Astrocyte of the cerebellum (primary cell): ENCODE measurements at regions not wholly inside any gene's neighbourhood (a gene's known extent, or its start where the extent isn't known, plus 50 kb on each side); places are given as distances from the start of the nearest gene placed in this dataset.
A peak's percentile ranks its signal among the peaks of the same experiment; 100 is the strongest.

Experiments
- DNase-seq: peaks from one replicate; pipeline ENCODE4 v3.0.0-alpha.2; 2011; ENCODE audit warnings: low read depth
- H3K4me3 ChIP-seq: 2 replicates; pipeline ENCODE4 v1.5.1; 2011; ENCODE audit warnings: mild to moderate bottlenecking, low read depth, low read length, moderate library complexity
- CTCF ChIP-seq: IDR thresholded peaks from 2 replicates; pipeline ENCODE4 v1.5.1; 2012; ENCODE audit warnings: low read length, low read depth, moderate library complexity, mild to moderate bottlenecking; ENCODE audit errors: missing control alignments
- in situ Hi-C: cut with HindIII; loops from 2 replicates; pipeline ENCODE4 v1.10.0; 2017; ENCODE audit warnings: low sequenced_read_pairs

- no peak for DNase-seq
- in situ Hi-C loops, result no loop called here
- no peak overlapping the region for H3K4me3 ChIP-seq
- no peak for TF ChIP-seq CTCF
Observed at GRCh38 chr2:228688007-228688645, 506.6 kb upstream of the SPHKAP start.

- no peak for TF ChIP-seq CTCF
- in situ Hi-C loops, result no loop called here
- H3K4me3 ChIP-seq, result no peak overlapping the region
- DNase-seq, result no peak
Observed at GRCh38 chr2:228681979-228682378, 500.5 kb upstream of the SPHKAP start.

GRCh38 chr2:228681426-228681825 is 499.9 kb upstream of the SPHKAP start:
- DNase-seq, result peak; percentile 53
- TF ChIP-seq CTCF, result peak; percentile 53
- in situ Hi-C loops, result no loop called here
- H3K4me3 ChIP-seq, result no peak overlapping the region

- in situ Hi-C loops, result no loop called here
- no peak for DNase-seq
- TF ChIP-seq CTCF, result no peak
- no peak overlapping the region for H3K4me3 ChIP-seq
Observed at GRCh38 chr2:228678110-228678509, 496.6 kb upstream of the SPHKAP start.

GRCh38 chr2:228675646-228676045 is 494.2 kb upstream of the SPHKAP start:
- no peak for DNase-seq
- H3K4me3 ChIP-seq, result no peak overlapping the region
- in situ Hi-C loops, result no loop called here
- TF ChIP-seq CTCF, result no peak

GRCh38 chr2:228675091-228675490 is 493.6 kb upstream of the SPHKAP start:
- no peak for TF ChIP-seq CTCF
- H3K4me3 ChIP-seq, result no peak overlapping the region
- in situ Hi-C loops, result no loop called here
- DNase-seq, result no peak
